TTC549 (cell line): ENCODE measurements at regions not wholly inside any gene's neighbourhood (a gene's known extent, or its start where the extent isn't known, plus 50 kb on each side); places are given as distances from the start of the nearest gene placed in this dataset.

Experiments
- FAIRE-seq: peaks from 2 replicates; lab custom pipeline; 2012; peaks lifted over from hg19 to GRCh38; lab: Jason Lieb, UNC

GRCh38 chr13:62706048-62706447 is 1290.4 kb upstream of the PCDH20 start:
- no peak for FAIRE-seq

DNA sequence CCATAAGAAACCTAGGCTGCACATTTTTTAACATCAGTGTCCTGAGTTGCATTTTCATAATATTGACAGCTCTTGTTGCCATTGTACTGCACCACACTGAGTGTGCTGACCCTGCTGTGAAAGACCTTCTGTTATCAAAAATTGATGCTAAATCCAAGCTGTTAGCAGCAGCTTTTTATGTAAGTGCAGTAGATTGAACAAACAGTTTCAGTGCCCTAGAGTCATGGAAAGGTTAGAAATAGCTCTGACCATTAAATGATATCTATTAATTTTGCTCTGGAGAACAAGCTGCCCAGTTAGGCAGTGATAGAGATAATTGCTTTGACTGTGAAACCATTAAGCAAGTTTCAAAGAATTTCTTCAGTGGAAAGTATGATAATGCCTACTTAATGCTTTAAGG is 1289.2 kb upstream of the PCDH20 start:
- FAIRE-seq, result no peak

GRCh38 chr13:62702502-62702901 is 1286.9 kb upstream of the PCDH20 start:
- FAIRE-seq, result no peak

DNA sequence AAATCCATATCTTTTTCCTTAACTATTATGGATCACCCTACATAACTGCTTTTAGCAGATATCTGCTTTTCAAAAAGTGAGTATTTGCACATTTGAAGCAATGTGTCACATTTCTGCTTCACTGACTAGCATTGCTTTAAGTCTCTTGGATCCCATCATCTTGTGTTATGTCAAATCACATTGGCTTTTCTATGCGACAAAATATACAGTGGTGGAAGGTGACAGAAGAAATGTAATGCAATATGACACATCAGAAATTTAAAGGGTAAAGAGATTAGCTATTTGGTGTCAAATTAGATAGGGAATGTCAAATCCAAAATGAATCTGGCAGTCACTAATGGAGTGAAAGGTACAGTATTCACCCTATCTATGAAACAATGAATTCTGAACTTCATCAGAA is 1282.1 kb upstream of the PCDH20 start:
- FAIRE-seq, result no peak

GRCh38 chr13:62696490-62696889 is 1280.8 kb upstream of the PCDH20 start:
- no peak for FAIRE-seq

GRCh38 chr13:62687732-62688131 is 1272.1 kb upstream of the PCDH20 start:
- no peak for FAIRE-seq

DNA sequence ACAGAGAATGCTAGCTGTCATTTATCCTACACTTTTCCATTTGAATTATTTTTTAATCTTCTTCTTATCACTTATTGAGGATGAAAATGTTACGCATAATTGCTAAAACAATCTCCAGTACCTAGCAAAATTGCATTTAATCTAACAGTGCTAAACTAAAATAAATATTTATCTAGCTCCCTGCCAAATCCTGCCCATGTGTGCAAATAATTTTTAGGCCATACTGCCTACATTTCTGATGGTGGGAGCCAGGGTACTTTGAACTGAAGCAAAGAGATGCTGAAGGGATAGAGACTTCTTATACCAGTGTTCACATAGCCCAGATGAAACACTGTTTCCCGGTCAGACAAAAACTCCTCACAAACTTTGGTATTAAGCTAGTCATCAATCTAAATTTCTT is 1268.7 kb upstream of the PCDH20 start:
- FAIRE-seq, result no peak

DNA sequence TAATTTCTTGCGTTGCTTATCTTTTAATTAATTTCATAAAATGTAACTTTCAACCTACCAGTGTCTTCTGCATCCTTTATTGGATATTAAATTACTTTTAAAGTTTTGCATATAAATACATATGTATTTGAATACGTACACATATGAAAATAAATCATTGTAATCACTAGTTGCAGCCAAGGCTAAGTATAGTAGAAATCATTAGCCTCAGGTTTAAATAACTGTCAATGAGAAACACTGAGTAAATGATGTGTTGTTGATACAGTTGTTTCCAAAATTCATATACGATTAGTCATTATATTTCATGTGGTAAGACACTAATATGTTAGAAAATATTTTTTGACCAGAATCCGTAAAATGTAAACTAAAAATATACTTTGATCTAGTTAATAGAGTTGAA is 1267.1 kb upstream of the PCDH20 start:
- no peak for FAIRE-seq

DNA sequence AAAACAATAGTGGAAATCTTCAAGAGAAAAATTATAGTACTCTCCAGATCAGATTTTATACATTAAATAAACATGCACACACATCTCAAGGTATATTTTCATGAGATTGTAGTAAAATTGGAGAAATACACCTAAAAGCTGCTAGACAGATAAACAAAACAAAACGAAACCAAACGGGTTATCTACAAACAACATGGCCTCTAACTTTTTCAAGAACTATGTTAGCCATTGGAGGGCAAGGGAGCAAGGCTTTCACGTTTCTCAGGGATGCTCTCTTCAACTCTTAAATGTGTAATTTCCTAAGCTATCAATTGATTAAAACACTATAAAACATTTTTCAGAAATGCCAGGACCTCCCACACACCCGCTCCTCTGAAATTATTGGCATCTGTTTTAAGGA is 1262.4 kb upstream of the PCDH20 start:
- no peak for FAIRE-seq

DNA sequence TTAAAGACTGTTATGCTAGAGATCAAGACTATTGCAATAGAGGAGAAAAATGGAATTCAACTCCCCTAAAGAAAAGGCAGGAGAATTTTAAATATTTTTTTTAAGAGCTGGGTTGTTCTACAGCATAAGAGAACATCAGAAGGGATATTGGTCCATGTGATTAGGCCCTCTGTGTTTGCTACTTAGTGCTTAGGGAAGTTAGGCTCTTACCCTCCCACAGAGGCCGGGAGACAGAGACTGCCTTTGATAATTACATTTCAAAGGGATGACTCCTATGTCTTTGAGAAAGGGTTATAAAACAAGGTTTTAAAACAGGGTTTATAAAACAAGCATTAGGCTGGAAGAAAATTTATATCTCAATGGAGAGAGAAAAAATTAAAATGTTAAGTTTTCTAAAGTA is 1248.1 kb upstream of the PCDH20 start:
- FAIRE-seq, result no peak

- FAIRE-seq, result no peak
Measured at GRCh38 chr13:62659365-62659764, 1243.7 kb upstream of the PCDH20 start.

- no peak for FAIRE-seq
Measured at GRCh38 chr13:62653371-62653770, 1237.7 kb upstream of the PCDH20 start.

DNA sequence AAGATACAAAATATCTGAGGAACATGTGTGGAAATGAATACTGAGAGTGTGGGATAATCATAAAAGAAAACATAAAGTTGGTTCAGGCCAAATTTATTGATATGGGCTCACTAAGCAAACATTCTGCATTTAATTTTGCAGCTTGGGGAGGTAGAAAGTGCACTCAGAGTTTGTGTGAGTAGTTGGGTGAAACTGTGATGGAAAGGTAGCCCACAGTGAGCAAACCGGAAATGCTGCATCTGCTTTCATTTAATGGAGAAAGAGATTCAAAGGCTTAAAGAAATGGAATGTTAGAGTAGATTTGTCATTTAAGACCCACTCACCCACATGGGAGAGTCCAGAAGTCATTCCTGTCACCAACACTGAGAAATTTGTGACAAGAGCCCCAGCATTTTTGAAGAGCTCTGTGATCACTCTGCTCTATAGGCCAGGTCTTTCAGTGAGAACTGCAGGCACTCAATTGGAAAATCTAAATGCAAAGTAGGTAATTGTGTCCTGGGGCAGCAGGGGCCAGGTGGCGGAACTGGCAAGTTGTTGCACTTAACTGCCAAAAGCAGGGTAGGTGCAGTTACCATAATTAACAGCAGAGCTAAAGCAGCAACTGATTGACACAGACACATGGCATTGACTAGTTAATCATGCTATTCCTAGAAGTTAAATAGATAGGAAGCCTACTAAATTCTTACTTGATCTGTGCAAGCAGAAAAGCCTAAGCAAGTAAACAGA is 1228.3 kb upstream of the PCDH20 start:
- no peak for FAIRE-seq

GRCh38 chr13:62643007-62643483 is 1227.4 kb upstream of the PCDH20 start:
- FAIRE-seq, result no peak

DNA sequence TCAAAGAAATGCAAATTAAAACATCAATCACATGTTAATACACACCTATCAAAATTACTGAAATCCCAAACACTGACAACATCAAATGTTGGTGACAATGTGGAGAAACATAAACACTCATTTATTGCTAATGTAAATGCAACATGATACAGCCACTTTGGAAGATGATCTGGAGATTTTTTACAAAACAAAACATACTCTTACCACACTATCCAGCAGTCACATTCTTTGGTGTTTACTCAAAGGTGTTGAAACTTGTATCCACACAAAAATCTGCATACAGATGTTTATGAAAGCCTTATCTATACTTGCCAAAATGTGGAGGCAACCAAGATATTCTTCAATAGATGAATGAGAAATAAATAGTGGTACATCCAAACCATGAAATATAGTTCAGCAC is 1219.5 kb upstream of the PCDH20 start:
- no peak for FAIRE-seq

GRCh38 chr13:62633448-62633847 is 1217.8 kb upstream of the PCDH20 start:
- no peak for FAIRE-seq

DNA sequence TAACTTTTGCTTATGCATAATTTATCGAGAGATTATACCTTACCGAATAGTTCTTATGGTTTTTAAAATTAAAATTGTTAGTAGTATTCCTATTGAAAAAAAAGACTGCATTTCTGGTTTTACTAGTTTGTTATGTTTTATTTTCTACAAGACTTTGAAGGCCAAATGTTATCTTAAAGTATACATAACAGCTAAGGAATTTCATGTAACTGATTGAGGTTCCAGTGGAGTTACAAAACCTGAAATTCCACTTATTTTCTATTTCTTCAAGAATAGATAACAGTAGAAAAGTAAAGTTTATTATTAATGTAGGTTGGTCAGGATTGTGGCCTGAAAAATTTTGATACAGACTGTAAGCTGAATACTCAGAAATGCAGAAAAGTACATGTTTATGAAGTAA is 1216.0 kb upstream of the PCDH20 start:
- FAIRE-seq, result no peak

- FAIRE-seq, result no peak
Measured at GRCh38 chr13:62631124-62631523, 1215.5 kb upstream of the PCDH20 start.

GRCh38 chr13:62629618-62630017 is 1214.0 kb upstream of the PCDH20 start:
- FAIRE-seq, result no peak

DNA sequence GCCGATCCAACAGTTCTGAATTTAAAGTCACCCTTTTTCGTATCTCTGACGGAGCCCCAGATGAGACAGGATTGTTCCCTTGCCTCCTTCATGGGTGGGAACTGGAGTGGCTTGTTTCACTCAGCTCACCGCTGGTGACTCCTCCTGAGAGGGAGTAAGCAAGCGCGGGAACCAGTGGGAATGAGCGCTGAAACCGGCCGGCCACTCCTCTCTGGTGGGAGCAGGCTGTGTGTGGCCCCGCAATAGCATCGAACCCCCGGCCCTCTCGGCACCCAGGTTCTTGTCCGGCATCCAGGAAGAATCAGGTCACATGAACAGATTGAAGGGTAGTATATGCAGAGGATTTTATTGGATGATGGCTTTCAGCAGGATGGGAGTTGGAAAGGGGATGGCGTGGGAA is 1211.6 kb upstream of the PCDH20 start:
- FAIRE-seq, result no peak

DNA sequence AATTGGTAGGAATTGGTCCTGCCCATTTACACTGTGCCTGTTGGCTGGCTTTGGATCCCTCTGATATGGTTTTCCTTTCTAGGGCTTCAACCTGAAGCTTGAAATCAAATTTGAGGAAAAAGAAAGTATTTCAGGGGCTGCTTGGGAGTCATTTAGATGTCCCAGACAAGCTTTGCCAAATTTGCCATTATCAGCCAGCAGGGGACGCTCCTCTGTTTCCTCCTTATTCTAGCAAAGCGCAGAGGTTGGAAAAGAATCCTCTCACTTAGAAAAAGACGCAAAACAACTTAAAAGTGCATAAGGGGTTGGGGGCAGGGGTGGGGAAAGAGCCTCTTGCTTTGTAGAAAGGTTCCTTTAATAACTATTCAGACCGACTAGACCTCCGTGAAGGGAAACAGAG is 1211.1 kb upstream of the PCDH20 start:
- FAIRE-seq, result no peak

GRCh38 chr13:62625214-62625881 is 1209.7 kb upstream of the PCDH20 start:
- no peak for FAIRE-seq

DNA sequence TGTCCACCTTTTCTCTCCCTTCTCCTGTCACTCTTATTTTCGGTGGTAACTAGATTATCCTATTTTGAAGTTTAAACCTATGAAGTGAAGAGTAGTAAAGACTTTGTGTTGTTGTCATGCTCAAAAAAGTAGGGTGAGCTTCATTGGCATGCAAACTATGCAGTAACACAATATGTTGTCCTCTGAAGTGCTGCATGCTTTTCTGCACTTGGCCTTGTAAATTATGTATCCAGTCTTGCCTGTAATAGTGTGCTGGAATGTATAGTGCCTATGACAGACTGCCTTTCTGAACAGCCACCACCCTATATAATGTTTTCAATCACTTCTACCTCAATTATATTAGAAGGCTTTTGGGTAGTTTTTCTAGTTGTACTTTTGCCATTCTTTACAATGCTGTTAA is 1198.2 kb upstream of the PCDH20 start:
- FAIRE-seq, result no peak

DNA sequence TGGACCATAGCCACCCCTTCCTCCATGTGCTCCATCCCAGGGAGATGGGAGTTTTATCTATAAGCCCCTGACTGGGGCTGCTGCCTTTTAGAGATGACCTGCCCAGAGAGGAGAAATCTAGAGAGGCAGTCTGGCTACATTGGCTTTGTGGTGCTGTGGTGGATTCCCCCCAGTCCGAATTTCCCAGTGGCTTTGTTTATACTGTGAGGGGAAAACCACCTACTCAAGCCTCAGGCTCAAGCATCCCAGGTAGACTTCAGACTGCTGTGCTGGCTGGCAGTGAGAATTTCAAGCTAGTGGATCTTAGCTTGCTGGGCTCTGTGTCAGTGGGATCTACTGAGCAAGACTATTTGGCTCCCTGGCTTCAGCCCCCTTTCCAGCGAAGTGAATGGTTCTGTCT is 1195.7 kb upstream of the PCDH20 start:
- FAIRE-seq, result no peak
